Putamen (tissue), 1 donor: ENCODE measurements at regions not wholly inside any gene's neighbourhood (a gene's known extent, or its start where the extent isn't known, plus 50 kb on each side); places are given as distances from the start of the nearest gene placed in this dataset.
"Not testable (repeated sequence)": the region's sequence is repeated elsewhere in the genome, so short reads cannot be mapped to it uniquely, and the experiment has no call there.

Experiments used
- DNase-seq: peaks from one replicate; pipeline ENCODE4 v3.0.0-alpha.2; 2016; ENCODE audit warnings: low spot score

GRCh38 chr6:43998592-43999243 is 128.5 kb downstream of the MRPL14 start:
- not testable (repeated sequence) for DNase-seq

- DNase-seq: not testable (repeated sequence)
These were observed 129.2 kb downstream of the MRPL14 start for GRCh38 chr6:43997990-43998585.

GRCh38 chr6:43997345-43997677 is 129.9 kb downstream of the MRPL14 start:
- no peak for DNase-seq

- DNase-seq: no peak
These were observed 130.5 kb downstream of the MRPL14 start for GRCh38 chr6:43996618-43997344.

GRCh38 chr6:43995137-43995536 is 132.1 kb downstream of the MRPL14 start:
- no peak for DNase-seq

- DNase-seq: no peak
These were observed 133.2 kb downstream of the MRPL14 start for GRCh38 chr6:43993881-43994523.

- DNase-seq: no peak
These were observed 134.2 kb downstream of the MRPL14 start for GRCh38 chr6:43992783-43993644.

- DNase-seq: no peak
These were observed 135.1 kb downstream of the MRPL14 start for GRCh38 chr6:43992126-43992663.

GRCh38 chr6:43990627-43991619 is 136.3 kb downstream of the MRPL14 start:
- no peak for DNase-seq

GRCh38 chr6:43990275-43990626 is 137.0 kb downstream of the MRPL14 start:
- no peak for DNase-seq

GRCh38 chr6:43989581-43990146 is 137.6 kb downstream of the MRPL14 start:
- DNase-seq: no peak

GRCh38 chr6:43988801-43989200 is 138.5 kb downstream of the MRPL14 start:
- DNase-seq: no peak

- no peak for DNase-seq
These were observed 139.3 kb downstream of the MRPL14 start for GRCh38 chr6:43987838-43988439.

GRCh38 chr6:43986177-43986825 is 141.0 kb downstream of the MRPL14 start:
- DNase-seq: no peak

- no peak for DNase-seq
These were observed 141.9 kb downstream of the MRPL14 start for GRCh38 chr6:43985329-43985728.

GRCh38 chr6:43984442-43985321 is 142.6 kb downstream of the MRPL14 start:
- no peak for DNase-seq

GRCh38 chr6:43983632-43984031 is 143.6 kb downstream of the MRPL14 start:
- DNase-seq: no peak

GRCh38 chr6:43983191-43983590 is 144.1 kb downstream of the MRPL14 start:
- DNase-seq: no peak
